Liver (tissue), 8 donors: ENCODE measurements at regions not wholly inside any gene's neighbourhood (a gene's known extent, or its start where the extent isn't known, plus 50 kb on each side); places are given as distances from the start of the nearest gene placed in this dataset.

Experiments used
- DNase-seq: peaks from one replicate; pipeline ENCODE4 v3.0.0-alpha.2; 2017; ENCODE audit warnings: low spot score
- H3K27ac ChIP-seq, 2 donors: one replicate each; pipeline ENCODE4 v1.7.0; 2013; ENCODE audit warnings: inconsistent platforms in 2 of 2, low read length in 2 of 2, control low read depth in 1 of 2, low read depth in 1 of 2, mild to moderate bottlenecking in 1 of 2
- H3K27me3 ChIP-seq, 4 donors: one replicate each; pipeline versions ENCODE4 v1.6.1 to v1.7.0; 2013; ENCODE audit warnings: low read length in 3 of 4, inconsistent platforms in 1 of 4, mild to moderate bottlenecking in 1 of 4, moderate library complexity in 1 of 4; ENCODE audit not compliant: control insufficient read depth in 4 of 4, insufficient read depth in 4 of 4
- H3K36me3 ChIP-seq, 4 donors: one replicate each; pipeline versions ENCODE4 v1.6.1 to v1.7.0; 2013; ENCODE audit warnings: low read length in 3 of 4, mild to moderate bottlenecking in 3 of 4, low read depth in 1 of 4, moderate library complexity in 1 of 4; ENCODE audit not compliant: control insufficient read depth in 4 of 4, insufficient read depth in 3 of 4
- H3K4me1 ChIP-seq, 4 donors: one replicate each; pipeline versions ENCODE4 v1.6.1 to v1.7.0; 2013; ENCODE audit warnings: low read length in 3 of 4, mild to moderate bottlenecking in 3 of 4, moderate library complexity in 1 of 4; ENCODE audit not compliant: control insufficient read depth in 4 of 4, insufficient read depth in 4 of 4
- H3K4me3 ChIP-seq, 3 donors: one replicate each; pipeline versions ENCODE4 v1.6.1 to v1.7.0; 2013; ENCODE audit warnings: low read length in 3 of 3, control low read depth in 1 of 3, low read depth in 1 of 3, mild to moderate bottlenecking in 1 of 3
- H3K9ac ChIP-seq, 2 donors: one replicate each; pipeline ENCODE4 v1.7.0; 2013; ENCODE audit warnings: low read length in 2 of 2, mild to moderate bottlenecking in 2 of 2, moderate library complexity in 2 of 2, control low read depth in 1 of 2, low read depth in 1 of 2
- H3K9me3 ChIP-seq, 4 donors: one replicate each; pipeline versions ENCODE4 v1.6.1 to v1.7.0; 2013; ENCODE audit warnings: low read length in 3 of 4; ENCODE audit not compliant: control insufficient read depth in 4 of 4
- EGR1 ChIP-seq, 2 donors: IDR thresholded peaks; 2 replicates each; pipeline ENCODE4 v1.6.1; 2016 to 2018; ENCODE audit warnings: antibody characterized with exemption in 2 of 2, low read depth in 2 of 2
- FOXA1 ChIP-seq: IDR thresholded peaks from 2 replicates; pipeline ENCODE4 v1.6.1; 2016; ENCODE audit warnings: antibody characterized with exemption
- FOXA2 ChIP-seq: IDR thresholded peaks from 2 replicates; pipeline ENCODE4 v1.6.1; 2016; ENCODE audit warnings: antibody characterized with exemption
- GABPA ChIP-seq, 2 donors: IDR thresholded peaks in 1 of 2; conservative IDR thresholded peaks in 1 of 2; 2 replicates each; pipeline ENCODE4 v1.6.1; 2016; ENCODE audit warnings: antibody characterized with exemption in 2 of 2, mild to moderate bottlenecking in 1 of 2, moderate library complexity in 1 of 2
- HNF4A ChIP-seq, 2 donors: conservative IDR thresholded peaks; 2 replicates each; pipeline ENCODE4 v1.6.1; 2016; ENCODE audit warnings: antibody characterized with exemption in 2 of 2, mild to moderate bottlenecking in 2 of 2
- HNF4G ChIP-seq: IDR thresholded peaks from 2 replicates; pipeline ENCODE4 v1.6.1; 2016; ENCODE audit warnings: antibody characterized with exemption
- JUND ChIP-seq, 2 donors: IDR thresholded peaks; 2 replicates each; pipeline ENCODE4 v1.6.1; 2016; ENCODE audit warnings: antibody characterized with exemption in 2 of 2
- MAX ChIP-seq: IDR thresholded peaks from 2 replicates; pipeline ENCODE4 v1.6.1; 2016; ENCODE audit warnings: antibody characterized with exemption
- NR2F2 ChIP-seq: IDR thresholded peaks from 2 replicates; pipeline ENCODE4 v1.6.1; 2016; ENCODE audit warnings: antibody characterized with exemption
- RAD21 ChIP-seq, 2 donors: IDR thresholded peaks; 2 replicates each; pipeline ENCODE4 v1.6.1; 2016; ENCODE audit warnings: antibody characterized with exemption in 2 of 2, mild to moderate bottlenecking in 2 of 2
- REST ChIP-seq: IDR thresholded peaks from 2 replicates; pipeline ENCODE4 v1.6.1; 2016; ENCODE audit warnings: antibody characterized with exemption, mild to moderate bottlenecking
- RXRA ChIP-seq, 2 donors: IDR thresholded peaks; 2 replicates each; pipeline ENCODE4 v1.6.1; 2017 to 2018; ENCODE audit warnings: antibody characterized with exemption in 2 of 2, mild to moderate bottlenecking in 1 of 2
- SP1 ChIP-seq: IDR thresholded peaks from 2 replicates; pipeline ENCODE4 v1.6.1; 2018; ENCODE audit warnings: antibody characterized with exemption, mild to moderate bottlenecking
- TAF1 ChIP-seq: conservative IDR thresholded peaks from 2 replicates; pipeline ENCODE4 v1.6.1; 2016; ENCODE audit warnings: antibody characterized with exemption, mild to moderate bottlenecking
- YY1 ChIP-seq: IDR thresholded peaks from 2 replicates; pipeline ENCODE4 v1.6.1; 2016; ENCODE audit warnings: antibody characterized with exemption, mild to moderate bottlenecking
- ZBTB33 ChIP-seq: IDR thresholded peaks from 2 replicates; pipeline ENCODE4 v1.6.1; 2016; ENCODE audit warnings: antibody characterized with exemption
- WGBS: extraction: QIAGEN DNeasy Blood & Tissue Kit; methylation state at CpG from one replicate; pipeline ENCODE4 v1.1.7; 2013; 5-methylcytosine and 5-hydroxymethylcytosine counted together
- TF ChIP-seq, protein P1 (sequence below): IDR thresholded peaks from 2 replicates; pipeline ENCODE4 v1.6.1; 2016; ENCODE audit warnings: antibody characterized with exemption
- TF ChIP-seq, protein P2 (sequence below): fragments of 150-350 bp; IDR thresholded peaks from 2 replicates; pipeline ENCODE4 v1.5.1; 2017; ENCODE audit warnings: improper control_type of control experiment, low read depth, low read length; ENCODE audit not compliant: missing input control
- donor health status: healthy.
- donor health status: healthy.
- donor health status: healthy.
- donor health status: healthy.
- donor health status: healthy.

- no peak overlapping the region for H3K27ac ChIP-seq
- no peak overlapping the region for H3K9ac ChIP-seq
- TF ChIP-seq, protein P1, sequence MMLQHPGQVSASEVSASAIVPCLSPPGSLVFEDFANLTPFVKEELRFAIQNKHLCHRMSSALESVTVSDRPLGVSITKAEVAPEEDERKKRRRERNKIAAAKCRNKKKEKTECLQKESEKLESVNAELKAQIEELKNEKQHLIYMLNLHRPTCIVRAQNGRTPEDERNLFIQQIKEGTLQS: no peak
- TF ChIP-seq HNF4G (no peak), ZBTB33 (no peak), FOXA2 (no peak), RAD21 (IDR thresholded peaks at IDR 0.05) (no peak), REST (no peak), GABPA (IDR thresholded peaks at IDR 0.05 in 1 of 2, conservative IDR thresholded peaks at IDR 0.05 in 1 of 2) (no peak), NR2F2 (no peak), HNF4A (conservative IDR thresholded peaks at IDR 0.05) (no peak), TAF1 (no peak), EGR1 (IDR thresholded peaks at IDR 0.05; ENCODE audit: low read depth in 2 of 2) (no peak), FOXA1 (no peak), MAX (no peak), JUND (IDR thresholded peaks at IDR 0.05) (no peak), SP1 (no peak), YY1 (no peak), RXRA (IDR thresholded peaks at IDR 0.05) (no peak)
- TF ChIP-seq, protein P2, sequence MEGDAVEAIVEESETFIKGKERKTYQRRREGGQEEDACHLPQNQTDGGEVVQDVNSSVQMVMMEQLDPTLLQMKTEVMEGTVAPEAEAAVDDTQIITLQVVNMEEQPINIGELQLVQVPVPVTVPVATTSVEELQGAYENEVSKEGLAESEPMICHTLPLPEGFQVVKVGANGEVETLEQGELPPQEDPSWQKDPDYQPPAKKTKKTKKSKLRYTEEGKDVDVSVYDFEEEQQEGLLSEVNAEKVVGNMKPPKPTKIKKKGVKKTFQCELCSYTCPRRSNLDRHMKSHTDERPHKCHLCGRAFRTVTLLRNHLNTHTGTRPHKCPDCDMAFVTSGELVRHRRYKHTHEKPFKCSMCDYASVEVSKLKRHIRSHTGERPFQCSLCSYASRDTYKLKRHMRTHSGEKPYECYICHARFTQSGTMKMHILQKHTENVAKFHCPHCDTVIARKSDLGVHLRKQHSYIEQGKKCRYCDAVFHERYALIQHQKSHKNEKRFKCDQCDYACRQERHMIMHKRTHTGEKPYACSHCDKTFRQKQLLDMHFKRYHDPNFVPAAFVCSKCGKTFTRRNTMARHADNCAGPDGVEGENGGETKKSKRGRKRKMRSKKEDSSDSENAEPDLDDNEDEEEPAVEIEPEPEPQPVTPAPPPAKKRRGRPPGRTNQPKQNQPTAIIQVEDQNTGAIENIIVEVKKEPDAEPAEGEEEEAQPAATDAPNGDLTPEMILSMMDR: no peak
- H3K4me3 ChIP-seq: no peak overlapping the region
- H3K4me1 ChIP-seq: no peaks in the 10 kb centered on the region
- DNase-seq: no peak
- no peaks in the 10 kb centered on the region for H3K27me3 ChIP-seq
- WGBS: 67% methylated on average over 2 of the region's 2 CpGs
- H3K36me3 ChIP-seq: no peaks in the 10 kb centered on the region
- no peaks in the 10 kb centered on the region for H3K9me3 ChIP-seq
Measured at GRCh38 chr1:102186536-102186935, 189.8 kb upstream of the OLFM3 start.

DNA sequence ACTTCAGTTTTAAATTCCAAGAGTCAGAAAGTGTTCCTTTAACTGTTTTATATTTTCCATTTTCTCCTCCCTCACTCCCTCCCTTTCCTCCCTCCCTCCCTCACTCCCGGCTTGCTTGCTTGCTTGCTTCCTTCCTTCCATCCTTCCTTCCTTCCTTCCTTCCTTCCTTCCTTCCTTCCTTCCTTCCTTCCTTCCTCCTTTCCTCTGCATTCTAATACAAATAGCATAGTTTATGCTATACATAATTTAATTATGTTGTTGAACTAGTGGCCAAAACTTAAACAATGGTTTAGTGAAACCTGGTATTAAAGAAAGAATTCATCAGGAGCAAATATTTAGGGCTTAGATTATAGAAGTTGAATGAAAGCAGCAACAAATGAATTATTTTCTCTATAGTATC is 188.5 kb upstream of the OLFM3 start:
- Histone ChIP-seq H3K4me3 (no peak overlapping the region), H3K27me3 (no peaks in the 10 kb centered on the region), H3K4me1 (no peaks in the 10 kb centered on the region), H3K9me3 (no peaks in the 10 kb centered on the region), H3K9ac (no peak overlapping the region), H3K36me3 (no peaks in the 10 kb centered on the region), H3K27ac (no peak overlapping the region)
- WGBS: 45% methylated on average over 1 of the region's 1 CpG
- no peak for DNase-seq
- TF ChIP-seq NR2F2 (no peak), MAX (no peak), YY1 (no peak), REST (no peak), TAF1 (no peak), HNF4A (conservative IDR thresholded peaks at IDR 0.05) (no peak), FOXA2 (no peak)
- TF ChIP-seq, protein P1: no peak
- TF ChIP-seq, protein P2: no peak
